ENCODE measurements at regions not wholly inside any gene's neighbourhood (a gene's known extent, or its start where the extent isn't known, plus 50 kb on each side); places are given as distances from the start of the nearest gene placed in this dataset.

DNA sequence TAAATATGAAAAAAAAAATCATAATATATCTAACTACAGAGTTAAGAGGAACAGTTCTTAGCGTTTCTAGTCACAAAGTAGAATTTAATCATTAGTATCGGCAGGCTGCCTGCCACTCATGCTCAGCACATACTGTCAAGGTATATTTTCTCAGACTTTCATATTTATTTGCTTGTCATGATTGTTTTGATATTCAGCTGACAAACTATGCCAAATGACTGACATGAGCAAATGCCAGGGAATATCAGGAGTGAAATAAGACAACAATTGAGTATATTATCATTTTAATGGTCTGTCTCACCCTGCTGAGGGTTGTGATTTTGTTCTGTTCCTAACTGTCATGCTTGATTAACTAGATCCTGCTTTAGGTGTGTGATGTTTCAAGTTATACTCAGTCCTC is 395.0 kb upstream of the SPOCK3 start:
- no peak for TF ChIP-seq POLR2AphosphoS5 (IDR thresholded peaks at IDR 0.05; ENCODE audit: low read depth, low read length)
- no peak for TF ChIP-seq PHF8 (conservative IDR thresholded peaks at IDR 0.05; ENCODE audit: low read depth, low read length)
- no peak for TF ChIP-seq SP1 (IDR thresholded peaks at IDR 0.05; ENCODE audit: low read depth, low read length)
- no peak for TF ChIP-seq SUZ12 (IDR thresholded peaks at IDR 0.05; ENCODE audit: low read length)
- no peak for TF ChIP-seq EP300 (IDR thresholded peaks at IDR 0.05; ENCODE audit: borderline replicate concordance in 1 of 2, low read depth in 2 of 2, low read length in 2 of 2)
- TF ChIP-seq, protein P1, sequence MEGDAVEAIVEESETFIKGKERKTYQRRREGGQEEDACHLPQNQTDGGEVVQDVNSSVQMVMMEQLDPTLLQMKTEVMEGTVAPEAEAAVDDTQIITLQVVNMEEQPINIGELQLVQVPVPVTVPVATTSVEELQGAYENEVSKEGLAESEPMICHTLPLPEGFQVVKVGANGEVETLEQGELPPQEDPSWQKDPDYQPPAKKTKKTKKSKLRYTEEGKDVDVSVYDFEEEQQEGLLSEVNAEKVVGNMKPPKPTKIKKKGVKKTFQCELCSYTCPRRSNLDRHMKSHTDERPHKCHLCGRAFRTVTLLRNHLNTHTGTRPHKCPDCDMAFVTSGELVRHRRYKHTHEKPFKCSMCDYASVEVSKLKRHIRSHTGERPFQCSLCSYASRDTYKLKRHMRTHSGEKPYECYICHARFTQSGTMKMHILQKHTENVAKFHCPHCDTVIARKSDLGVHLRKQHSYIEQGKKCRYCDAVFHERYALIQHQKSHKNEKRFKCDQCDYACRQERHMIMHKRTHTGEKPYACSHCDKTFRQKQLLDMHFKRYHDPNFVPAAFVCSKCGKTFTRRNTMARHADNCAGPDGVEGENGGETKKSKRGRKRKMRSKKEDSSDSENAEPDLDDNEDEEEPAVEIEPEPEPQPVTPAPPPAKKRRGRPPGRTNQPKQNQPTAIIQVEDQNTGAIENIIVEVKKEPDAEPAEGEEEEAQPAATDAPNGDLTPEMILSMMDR (IDR thresholded peaks at IDR 0.05; ENCODE audit: control extremely low read depth in 1 of 3, insufficient read depth in 1 of 3, low read depth in 1 of 3, low read length in 3 of 3), result no peak
- no peak for TF ChIP-seq POLR2A (IDR thresholded peaks at IDR 0.05; ENCODE audit: control extremely low read depth in 1 of 2, low read depth in 2 of 2, low read length in 2 of 2)
- no peak for TF ChIP-seq YY1 (IDR thresholded peaks at IDR 0.05; ENCODE audit: low read depth, low read length)
- TF ChIP-seq CHD2 (IDR thresholded peaks at IDR 0.05; ENCODE audit: low read length), result no peak
